Stimulated activated CD8-positive, alpha-beta memory T cell treated with anti-CD3 and anti-CD28 coated beads, Interleukin-4, amount 100 ng/mL, for 24 hours (primary cell): ENCODE measurements at regions not wholly inside any gene's neighbourhood (a gene's known extent, or its start where the extent isn't known, plus 50 kb on each side); places are given as distances from the start of the nearest gene placed in this dataset.

Experiments
- DNase-seq: peaks from one replicate; pipeline ENCODE4 v3.0.0-alpha.2; 2020; ENCODE audit warnings: low read depth

DNA sequence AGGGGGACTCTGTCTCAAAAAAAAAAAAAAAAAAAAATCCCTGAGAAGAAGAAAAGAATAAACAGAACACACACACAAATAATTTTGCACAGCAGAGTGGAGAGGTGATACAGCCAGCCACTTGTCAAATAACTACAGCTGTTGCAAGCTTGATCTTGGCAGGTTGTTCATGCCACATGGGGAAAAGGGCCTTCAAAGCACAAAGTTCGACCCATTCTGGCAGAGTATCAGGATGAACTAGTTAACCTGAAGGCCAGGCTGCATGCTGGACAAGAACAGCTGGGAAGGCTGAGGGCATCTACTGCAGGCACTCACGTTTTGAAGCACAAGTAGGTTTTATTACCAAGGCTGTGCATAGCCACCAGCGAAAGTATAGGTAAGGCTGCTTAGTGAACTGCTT is 104.1 kb downstream of the KCTD15 start:
- DNase-seq: no peak

DNA sequence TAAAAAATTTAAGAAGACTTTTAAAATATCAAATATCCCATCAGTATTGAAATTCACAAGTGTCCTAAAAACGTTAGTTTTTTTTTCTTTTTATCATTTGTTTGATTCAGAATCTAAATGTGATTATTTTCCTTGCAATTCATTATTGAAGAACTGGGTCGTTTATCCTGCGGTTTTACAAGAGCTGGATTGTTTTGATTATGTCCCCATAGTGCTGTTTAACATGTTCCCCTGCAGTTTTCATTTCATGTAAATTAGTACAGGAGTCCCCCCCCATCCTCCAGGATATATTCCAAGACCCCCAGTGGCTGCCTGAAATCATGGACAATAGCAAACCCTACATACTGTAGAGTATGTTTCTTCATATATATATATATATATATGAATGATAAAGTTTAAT is 105.7 kb downstream of the KCTD15 start:
- no peak for DNase-seq

- no peak for DNase-seq
Observed at GRCh38 chr19:33902802-33903488, 106.3 kb downstream of the KCTD15 start.

DNA sequence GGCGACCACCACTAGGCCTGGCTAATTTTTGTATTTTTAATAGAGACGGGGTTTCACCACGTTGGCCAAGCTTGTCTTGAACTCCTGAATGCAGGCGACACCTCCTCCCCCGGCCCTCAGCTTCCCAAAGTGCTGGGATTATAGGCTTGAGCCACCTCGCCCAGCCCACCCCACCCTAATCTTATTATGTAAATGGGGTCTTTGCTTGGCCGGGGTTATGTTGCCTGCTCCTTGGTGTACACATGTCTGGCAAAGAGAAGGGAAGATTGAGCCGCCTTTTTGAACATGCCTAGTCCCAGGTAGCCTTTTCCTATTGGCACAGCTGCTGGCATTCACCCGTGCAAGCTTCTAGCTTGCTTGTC is 106.8 kb downstream of the KCTD15 start:
- no peak for DNase-seq

GRCh38 chr19:33904681-33905080 is 108.0 kb downstream of the KCTD15 start:
- no peak for DNase-seq

GRCh38 chr19:33905473-33905936 is 108.8 kb downstream of the KCTD15 start:
- no peak for DNase-seq

DNA sequence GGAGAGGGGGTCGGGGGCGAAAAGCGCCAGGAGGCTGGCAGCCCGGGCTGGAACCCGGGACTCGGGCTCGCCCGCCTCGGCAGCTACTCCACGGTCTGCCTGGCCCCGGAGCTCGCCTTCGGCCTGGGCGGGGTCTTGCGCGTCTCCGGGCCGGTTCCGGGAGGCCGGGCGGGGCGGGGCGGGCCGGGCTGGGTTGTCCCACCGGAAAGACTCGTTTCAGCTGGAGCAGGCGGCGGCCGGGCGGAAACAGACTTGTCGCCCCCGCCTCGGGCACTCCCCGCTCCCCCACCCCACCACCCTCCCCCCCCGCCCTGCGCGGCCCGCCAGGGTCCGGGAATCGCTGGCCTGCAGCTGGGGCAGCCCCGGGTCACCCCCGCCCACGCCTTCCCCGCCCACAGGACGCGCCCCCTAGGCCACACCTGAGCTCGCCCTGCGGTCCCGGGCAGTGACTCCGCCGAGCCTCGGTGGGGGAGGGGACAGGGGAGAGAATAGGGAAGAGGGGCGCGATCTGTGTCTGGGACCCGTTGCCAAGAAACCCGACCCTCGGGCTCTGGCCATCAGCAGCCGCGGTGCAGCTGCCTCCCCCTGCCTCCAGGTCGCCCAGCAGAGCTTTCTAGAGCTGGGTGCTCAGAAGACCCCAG is 109.4 kb downstream of the KCTD15 start:
- DNase-seq: no peak

- no peak for DNase-seq
Observed at GRCh38 chr19:33906578-33907335, 110.1 kb downstream of the KCTD15 start.

- DNase-seq: no peak
Observed at GRCh38 chr19:33910922-33911321, 114.3 kb downstream of the KCTD15 start.

DNA sequence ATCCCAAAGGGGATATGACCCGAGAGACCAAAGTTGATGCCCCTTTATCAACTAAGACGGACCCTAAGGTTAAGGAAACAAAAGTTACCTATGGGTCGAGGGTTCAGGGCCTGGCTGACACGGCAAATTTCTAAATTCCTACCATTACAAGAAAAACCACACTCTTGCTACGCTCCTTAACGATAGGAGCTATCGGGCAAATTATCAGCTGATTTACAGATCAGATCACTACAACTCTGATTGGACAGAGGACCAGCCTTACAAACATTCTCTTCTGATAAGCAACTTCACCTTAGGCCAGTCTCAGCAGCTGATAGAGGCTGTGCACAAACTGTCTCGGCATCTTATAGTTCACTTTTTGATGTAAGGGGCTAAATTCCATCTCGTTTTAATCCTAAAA is 117.9 kb downstream of the KCTD15 start:
- no peak for DNase-seq

GRCh38 chr19:33916792-33917191 is 120.1 kb downstream of the KCTD15 start:
- DNase-seq: no peak

DNA sequence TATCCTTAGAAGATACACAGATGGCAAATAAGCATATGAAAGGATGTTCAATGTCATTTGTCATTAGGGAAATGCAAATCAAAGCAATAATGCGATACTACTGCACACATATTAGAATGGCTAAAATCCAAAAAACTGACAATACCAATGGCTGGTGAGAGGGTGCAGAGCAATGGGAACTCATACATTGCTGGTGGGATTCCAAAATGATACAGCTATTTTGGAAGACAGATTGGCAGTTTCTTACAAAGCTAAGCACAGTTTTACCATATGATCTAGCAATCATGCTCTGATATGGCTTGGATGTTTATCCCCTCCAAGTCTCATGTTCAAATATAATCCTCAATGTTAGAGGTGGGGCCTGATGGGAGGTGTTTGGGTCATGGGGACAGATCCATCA is 122.6 kb downstream of the KCTD15 start:
- DNase-seq: no peak

GRCh38 chr19:33921165-33921564 is 124.5 kb downstream of the KCTD15 start:
- DNase-seq: no peak

- no peak for DNase-seq
Observed at GRCh38 chr19:33926306-33926705, 129.6 kb downstream of the KCTD15 start.

- no peak for DNase-seq
Observed at GRCh38 chr19:33927789-33928457, 131.3 kb downstream of the KCTD15 start.

GRCh38 chr19:33928458-33928950 is 131.8 kb downstream of the KCTD15 start:
- no peak for DNase-seq

GRCh38 chr19:33933931-33934330 is 137.3 kb downstream of the KCTD15 start:
- DNase-seq: no peak

DNA sequence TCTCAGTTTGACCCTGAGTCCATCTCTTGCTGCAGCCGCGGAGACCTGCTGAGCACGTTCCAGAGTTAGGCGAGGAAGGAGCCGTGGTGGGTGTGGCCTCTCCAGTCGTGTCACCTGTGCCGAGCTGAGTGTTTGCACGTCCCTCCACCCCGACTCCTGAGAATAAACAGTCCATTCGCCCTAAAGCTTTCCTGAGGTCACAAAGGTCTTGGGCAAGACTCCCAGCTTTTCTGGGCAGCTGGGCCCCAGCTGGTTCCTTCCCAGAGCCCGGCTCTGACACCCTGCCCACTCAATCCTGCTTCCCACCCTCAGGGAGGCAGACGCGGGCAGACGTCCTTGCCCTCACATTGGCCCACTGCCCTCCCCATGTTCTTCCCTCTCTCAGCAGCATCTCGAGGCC is 142.2 kb downstream of the KCTD15 start:
- no peak for DNase-seq

DNA sequence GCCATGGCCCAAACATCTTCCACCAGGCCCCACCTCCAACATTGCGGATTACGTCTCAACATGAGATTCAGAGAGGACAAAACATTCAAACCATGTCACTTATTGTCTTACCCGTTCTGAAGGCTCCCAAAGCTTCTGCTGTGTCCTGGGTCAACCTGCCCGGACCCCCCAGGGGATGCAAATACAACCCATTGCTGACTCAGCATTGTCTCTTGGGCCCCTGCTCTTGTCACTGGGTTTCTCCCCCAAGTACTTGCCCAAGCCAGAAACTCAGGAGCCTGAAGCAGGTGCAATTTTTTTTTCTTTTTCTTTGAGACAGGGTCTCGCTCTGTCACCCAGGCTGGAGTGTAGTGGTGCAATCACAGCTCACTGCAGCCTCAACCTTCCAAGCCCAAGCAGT is 144.5 kb downstream of the KCTD15 start:
- DNase-seq: no peak

GRCh38 chr19:33946535-33947264 is 150.0 kb downstream of the KCTD15 start:
- no peak for DNase-seq

DNA sequence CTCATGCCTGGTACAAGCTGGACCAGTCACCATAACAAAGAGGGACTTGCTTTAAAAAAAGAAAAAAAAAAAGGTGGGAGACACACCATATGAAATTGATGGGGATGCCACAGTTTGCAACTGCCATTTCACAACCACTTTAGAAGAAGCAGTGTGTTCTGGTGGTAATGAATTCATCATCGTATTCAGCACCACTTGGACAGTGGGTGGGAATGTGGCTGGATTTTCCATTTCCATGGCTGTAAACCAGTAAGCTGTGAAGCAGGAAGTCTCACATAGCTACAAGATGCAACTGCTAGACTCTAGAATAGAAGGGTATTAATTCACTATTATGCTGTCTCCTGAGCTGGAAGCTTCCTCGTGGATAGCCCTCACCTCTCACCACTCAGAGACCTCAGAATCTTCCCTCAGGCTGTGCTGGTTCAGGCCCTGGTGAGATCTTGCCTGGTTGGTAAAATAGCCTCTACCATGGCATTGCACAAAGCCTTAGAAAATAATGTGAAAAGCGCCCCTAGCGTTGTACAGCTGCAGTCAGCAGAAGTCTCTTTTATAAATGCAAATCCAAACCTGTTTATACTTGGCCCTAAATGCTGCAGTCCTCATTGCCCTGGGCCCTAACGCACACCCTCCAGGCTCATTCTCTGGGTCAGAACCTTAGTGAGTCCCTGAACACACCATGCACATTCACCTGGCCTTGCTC is 150.7 kb downstream of the KCTD15 start:
- DNase-seq: no peak
